ENCODE measurements at regions not wholly inside any gene's neighbourhood (a gene's known extent, or its start where the extent isn't known, plus 50 kb on each side); places are given as distances from the start of the nearest gene placed in this dataset.

GRCh38 chr4:181507938-181508337, 735.3 kb upstream of the TENM3 start:
- Histone ChIP-seq H3K4me1 (no peaks in the 10 kb centered on the region), H3K27me3 (replicated peaks in 1 of 7) (no peaks in the 10 kb centered on the region), H3K9me3 (no peaks in the 10 kb centered on the region), H3K27ac (no peak overlapping the region), H3K36me3 (no peaks in the 10 kb centered on the region), H3K4me3 (no peak overlapping the region)
- DNase-seq: no peak
- no peak for TF ChIP-seq CTCF (IDR thresholded peaks at IDR 0.05 in 8 of 11, conservative IDR thresholded peaks at IDR 0.05 in 3 of 11)
- TF ChIP-seq POLR2AphosphoS5 (IDR thresholded peaks at IDR 0.05): no peak
- TF ChIP-seq POLR2A (IDR thresholded peaks at IDR 0.05): no peak
- intact Hi-C loops (cut with DNase I; ENCODE audit: low total_unique reads): no loop called here
- WGBS, 5 donors: 78 to 89% (median 82%) methylated on average over 6 of the region's 6 CpGs

GRCh38 chr4:181508601-181509000, 734.6 kb upstream of the TENM3 start:
- Histone ChIP-seq H3K4me3 (no peak overlapping the region), H3K27me3 (replicated peaks in 1 of 7) (no peaks in the 10 kb centered on the region), H3K27ac (no peak overlapping the region), H3K9me3 (no peaks in the 10 kb centered on the region), H3K4me1 (no peaks in the 10 kb centered on the region), H3K36me3 (no peaks in the 10 kb centered on the region)
- TF ChIP-seq POLR2AphosphoS5 (IDR thresholded peaks at IDR 0.05): no peak
- TF ChIP-seq CTCF (IDR thresholded peaks at IDR 0.05 in 8 of 11, conservative IDR thresholded peaks at IDR 0.05 in 3 of 11): no peak
- no peak for TF ChIP-seq POLR2A (IDR thresholded peaks at IDR 0.05)
- no peak for DNase-seq
- WGBS, 5 donors: 80 to 85% (median 82%) methylated on average over 6 of the region's 6 CpGs
- intact Hi-C loops (cut with DNase I; ENCODE audit: low total_unique reads): no loop called here

GRCh38 chr4:181509073-181509472, 734.1 kb upstream of the TENM3 start:
- no peak for TF ChIP-seq CTCF (IDR thresholded peaks at IDR 0.05 in 8 of 11, conservative IDR thresholded peaks at IDR 0.05 in 3 of 11)
- no peaks in the 10 kb centered on the region for H3K4me1 ChIP-seq
- DNase-seq: no peak
- intact Hi-C loops (cut with DNase I; ENCODE audit: low total_unique reads): no loop called here
- no peak overlapping the region for H3K4me3 ChIP-seq
- no peaks in the 10 kb centered on the region for H3K27me3 ChIP-seq (replicated peaks in 1 of 7)
- H3K9me3 ChIP-seq: no peaks in the 10 kb centered on the region
- 63 to 79% (median 75%) methylated on average over 6 of the region's 6 CpGs for WGBS, 5 donors
- no peaks in the 10 kb centered on the region for H3K36me3 ChIP-seq
- no peak overlapping the region for H3K27ac ChIP-seq

- no peak overlapping the region for H3K4me3 ChIP-seq
- 91 to 98% (median 93%) methylated on average over 3 of the region's 3 CpGs for WGBS, 5 donors
- intact Hi-C loops (cut with DNase I; ENCODE audit: low total_unique reads): no loop called here
- no peaks in the 10 kb centered on the region for H3K27me3 ChIP-seq (replicated peaks in 1 of 7)
- H3K36me3 ChIP-seq: no peaks in the 10 kb centered on the region
- no peak for DNase-seq
- TF ChIP-seq POLR2A (IDR thresholded peaks at IDR 0.05): no peak
- no peak for TF ChIP-seq POLR2AphosphoS5 (IDR thresholded peaks at IDR 0.05)
- TF ChIP-seq CTCF (IDR thresholded peaks at IDR 0.05 in 8 of 11, conservative IDR thresholded peaks at IDR 0.05 in 3 of 11): no peak
- no peaks in the 10 kb centered on the region for H3K4me1 ChIP-seq
- no peaks in the 10 kb centered on the region for H3K9me3 ChIP-seq
- no peak overlapping the region for H3K27ac ChIP-seq
These were observed 725.7 kb upstream of the TENM3 start for GRCh38 chr4:181517491-181517890.
